Stromal cell of bone marrow (primary cell): ENCODE measurements at regions not wholly inside any gene's neighbourhood (a gene's known extent, or its start where the extent isn't known, plus 50 kb on each side); places are given as distances from the start of the nearest gene placed in this dataset.
"Not testable (repeated sequence)": the region's sequence is repeated elsewhere in the genome, so short reads cannot be mapped to it uniquely, and the experiment has no call there.

Experiments used
- DNase-seq: peaks from one replicate; pipeline ENCODE4 v3.0.0-alpha.2; 2012; ENCODE audit warnings: low read depth

DNA sequence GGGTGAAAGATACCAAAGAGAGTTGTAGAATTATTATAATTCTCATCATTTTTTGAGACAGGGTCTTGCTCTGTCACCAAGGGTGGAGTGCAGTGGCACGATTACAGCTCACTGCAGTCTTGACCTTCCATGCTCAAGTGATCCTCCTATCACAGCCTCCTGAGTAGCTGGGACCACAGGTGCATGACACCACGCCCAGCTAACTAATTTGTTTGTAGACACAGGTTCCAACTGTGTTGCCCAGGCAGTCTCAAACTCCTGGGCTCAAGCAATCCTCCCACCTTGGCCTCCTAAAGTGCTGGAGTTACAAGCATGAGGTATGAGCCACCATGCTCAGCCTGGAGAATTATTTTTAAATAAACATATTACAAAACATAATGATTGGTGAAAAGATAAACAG lies 92.8 kb upstream of the MSH6 start:
- no peak for DNase-seq

- DNase-seq = not testable (repeated sequence)
Observed at GRCh38 chr2:47689118-47689517, 93.8 kb upstream of the MSH6 start.

GRCh38 chr2:47688561-47688960 lies 94.4 kb upstream of the MSH6 start:
- DNase-seq = no peak

- DNase-seq = no peak
Observed at GRCh38 chr2:47687856-47688255, 95.1 kb upstream of the MSH6 start.

GRCh38 chr2:47686018-47686417 lies 96.9 kb upstream of the MSH6 start:
- no peak for DNase-seq

DNA sequence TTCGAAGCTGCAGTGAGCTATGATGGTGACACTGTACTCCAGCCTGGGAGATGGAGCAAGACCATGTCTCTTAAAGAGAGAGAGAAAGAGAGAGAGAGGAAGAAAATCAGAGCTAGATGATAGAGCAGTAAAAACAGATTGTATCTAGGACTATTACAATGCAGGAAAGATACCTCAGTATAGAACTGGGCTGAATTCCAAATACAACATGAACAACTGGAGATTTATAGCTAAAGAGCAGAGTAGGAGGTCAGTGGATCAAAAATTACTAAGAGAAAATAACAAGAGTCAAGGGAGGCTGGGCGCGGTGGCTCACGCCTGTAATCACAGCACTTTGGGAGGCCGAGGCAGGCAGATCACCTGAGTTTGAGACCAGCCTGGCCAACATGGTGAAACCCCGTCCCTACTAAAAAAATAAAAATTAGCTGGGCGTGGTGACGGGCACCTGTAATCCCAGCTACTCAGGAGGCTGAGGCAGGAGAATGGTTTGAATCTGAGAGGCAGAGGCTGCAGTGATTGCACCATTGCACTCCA lies 100.7 kb upstream of the MSH6 start:
- no peak for DNase-seq

DNA sequence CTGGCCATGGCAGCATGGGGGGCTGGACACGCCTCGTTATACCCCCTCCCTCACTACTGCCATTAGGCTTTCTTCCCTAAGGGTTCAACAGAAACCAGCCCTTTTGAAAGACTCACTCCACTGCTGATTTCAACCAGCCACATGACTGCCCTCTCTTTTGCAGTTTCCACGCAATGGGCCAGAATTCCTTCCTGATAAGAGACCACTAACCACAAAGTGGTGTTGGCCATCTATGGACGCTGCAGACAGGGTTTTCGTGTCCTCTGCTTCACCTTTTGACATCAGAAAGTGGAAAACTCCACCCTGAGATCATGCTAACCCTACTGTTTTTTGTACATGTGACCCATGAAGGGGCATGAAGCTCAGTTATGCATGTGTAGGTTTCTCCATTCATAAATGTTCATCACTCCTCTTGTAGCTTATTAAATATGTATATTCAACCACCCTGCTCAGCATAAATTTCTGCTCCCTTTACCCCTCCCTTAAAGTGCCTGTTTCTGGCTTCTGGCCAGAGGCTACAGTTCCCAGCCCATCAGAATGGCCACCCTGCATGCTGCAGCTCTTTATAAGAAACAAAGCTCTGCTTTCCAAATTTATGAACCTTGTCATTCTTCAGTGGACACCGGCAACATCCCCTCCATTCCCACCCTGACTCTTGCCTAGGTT lies 105.6 kb upstream of the KCNK12 start:
- DNase-seq = no peak

DNA sequence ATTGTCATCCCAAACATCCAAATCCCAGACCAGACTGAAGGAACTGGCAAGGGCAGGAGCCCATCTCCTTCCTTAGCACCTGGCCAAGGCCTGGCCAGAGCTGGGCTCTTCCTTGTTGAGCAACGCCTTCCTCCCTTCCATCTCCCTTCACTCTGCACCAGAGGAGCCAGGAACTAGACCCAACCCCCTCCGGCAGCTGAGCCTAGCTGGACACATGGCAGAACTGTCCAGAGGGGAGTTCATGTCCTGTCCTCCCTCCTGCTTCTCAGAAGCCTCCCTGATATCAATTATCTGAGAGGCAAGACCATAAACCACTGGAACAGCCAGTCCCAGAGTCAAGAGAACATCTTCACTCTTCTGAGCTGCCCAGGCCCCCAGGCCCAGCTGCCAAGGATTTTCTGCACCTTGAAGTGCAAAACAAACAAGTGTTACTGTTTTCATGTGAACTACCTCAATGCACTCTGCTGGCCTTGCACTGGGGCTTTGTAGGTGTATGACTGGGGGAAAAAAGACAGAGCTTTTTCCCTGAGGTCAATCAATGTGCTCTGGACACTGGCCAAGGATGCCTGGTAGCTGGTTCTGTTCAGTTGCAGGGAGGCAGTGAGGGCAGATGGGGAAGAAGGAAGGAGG lies 104.5 kb upstream of the KCNK12 start:
- DNase-seq = no peak

- no peak for DNase-seq
Observed at GRCh38 chr2:47666332-47666731, 95.5 kb upstream of the KCNK12 start.

GRCh38 chr2:47664817-47665216 lies 94.0 kb upstream of the KCNK12 start:
- DNase-seq = no peak

GRCh38 chr2:47662552-47662951 lies 91.8 kb upstream of the KCNK12 start:
- DNase-seq = no peak

DNA sequence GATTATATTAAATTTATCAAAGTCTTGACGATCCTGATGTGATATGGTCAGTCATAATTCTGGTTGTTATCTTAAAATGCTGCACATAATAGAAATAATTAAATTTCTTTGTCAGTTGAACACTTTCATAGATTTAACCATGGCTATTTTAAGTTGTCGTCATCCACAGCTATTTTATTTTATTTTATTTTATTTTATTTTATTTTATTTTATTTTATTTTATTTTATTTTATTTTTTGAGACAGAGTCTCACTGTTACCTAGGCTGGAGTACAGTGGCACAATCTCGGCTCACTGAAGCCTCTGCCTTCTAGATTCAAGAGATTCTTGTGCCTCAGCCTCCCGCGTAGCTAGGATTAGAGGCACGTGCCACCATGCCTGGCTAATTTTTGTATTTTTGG lies 90.5 kb upstream of the KCNK12 start:
- DNase-seq = no peak

DNA sequence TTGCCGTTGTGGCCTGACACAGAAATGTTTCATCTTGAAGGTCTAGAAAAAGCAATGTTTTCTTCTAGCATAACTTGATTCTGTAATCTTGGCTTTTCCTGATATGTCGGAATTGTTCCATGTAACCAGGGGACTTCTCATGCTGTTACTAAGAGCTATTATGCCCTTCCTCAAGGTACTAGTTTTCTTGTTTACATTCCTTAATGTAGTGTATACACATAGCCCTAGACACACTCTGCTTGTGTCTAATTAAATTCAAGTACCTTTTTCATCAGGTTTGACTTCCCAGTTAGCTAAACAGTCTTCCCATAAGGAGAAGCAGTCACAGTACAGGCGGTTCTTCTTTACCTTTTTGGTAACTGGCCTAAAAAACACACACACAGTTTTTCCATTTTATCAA lies 89.4 kb upstream of the KCNK12 start:
- no peak for DNase-seq

DNA sequence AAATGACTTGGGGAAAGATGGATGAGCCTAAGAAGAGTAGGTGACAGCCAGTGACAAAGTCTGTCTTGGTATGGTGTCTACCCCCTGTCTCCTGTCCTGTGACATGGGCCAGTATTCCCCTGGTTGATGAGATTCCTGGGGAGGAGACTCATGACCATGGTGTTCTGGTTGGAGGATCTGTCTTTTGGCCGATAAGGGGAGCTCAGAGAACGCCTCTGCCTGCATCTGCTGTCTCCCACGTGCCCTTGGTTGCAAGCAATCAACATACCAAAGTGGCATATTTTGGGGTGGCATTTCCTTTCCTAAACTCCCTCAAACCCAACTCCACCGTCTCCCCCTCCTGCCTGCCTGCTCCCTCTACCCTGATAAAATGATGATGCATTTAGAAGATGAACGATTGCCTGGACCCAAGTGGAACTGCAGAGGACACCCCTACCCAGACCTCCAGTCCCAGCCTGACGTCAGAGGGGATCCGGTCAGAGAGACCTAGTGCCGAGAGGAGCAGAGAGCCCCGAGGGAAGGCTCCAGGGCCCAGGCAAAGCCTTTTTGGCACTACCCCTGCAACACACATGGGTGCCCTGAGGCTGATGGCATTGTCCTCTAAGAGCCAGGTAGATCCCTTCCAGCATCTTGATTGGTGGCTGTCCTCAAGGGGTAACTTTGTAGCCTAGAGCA lies 88.0 kb upstream of the KCNK12 start:
- no peak for DNase-seq

GRCh38 chr2:47657886-47658489 lies 87.2 kb upstream of the KCNK12 start:
- DNase-seq = no peak

GRCh38 chr2:47656715-47657600 lies 86.2 kb upstream of the KCNK12 start:
- DNase-seq = no peak

DNA sequence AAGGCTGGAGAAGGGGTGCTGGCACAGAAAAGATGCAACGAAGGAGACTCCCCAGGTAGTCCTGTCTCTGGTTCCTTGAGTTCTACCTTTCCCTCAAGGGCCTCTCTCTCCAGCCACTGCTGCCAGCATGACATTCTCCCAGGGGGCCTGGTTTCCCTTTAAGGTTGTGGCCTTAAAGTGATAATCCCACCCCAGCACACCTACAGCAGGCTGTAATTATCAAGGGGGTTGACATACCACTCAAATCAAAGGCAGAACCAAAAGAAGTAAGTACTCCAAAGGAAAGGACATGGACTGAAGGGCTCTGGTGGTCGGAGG lies 84.7 kb upstream of the KCNK12 start:
- DNase-seq = no peak

- no peak for DNase-seq
Observed at GRCh38 chr2:47654790-47655562, 84.2 kb upstream of the KCNK12 start.

GRCh38 chr2:47653902-47654789 lies 83.4 kb upstream of the KCNK12 start:
- no peak for DNase-seq

DNA sequence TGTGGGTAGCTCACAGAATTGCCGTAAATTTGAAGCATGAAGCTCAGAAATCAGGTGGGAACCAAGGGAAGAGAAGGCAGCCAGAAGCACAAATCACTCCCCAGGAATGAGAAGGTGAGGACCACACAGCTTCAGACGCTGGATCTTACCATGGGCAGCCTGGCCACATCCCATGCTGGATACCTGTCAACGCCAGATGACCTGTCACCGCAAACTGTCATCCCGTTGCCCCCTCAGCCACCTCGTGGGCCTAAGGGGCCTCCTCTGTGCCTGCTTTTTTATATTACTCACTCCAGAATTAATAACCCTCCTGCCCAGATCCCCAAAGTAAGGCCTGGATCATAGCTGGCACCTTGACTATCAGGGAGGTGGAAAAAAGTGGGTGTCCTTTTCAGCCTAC lies 82.3 kb upstream of the KCNK12 start:
- DNase-seq = no peak
